ENCODE measurements at regions not wholly inside any gene's neighbourhood (a gene's known extent, or its start where the extent isn't known, plus 50 kb on each side); places are given as distances from the start of the nearest gene placed in this dataset.

GRCh38 chrX:3545901-3546300 is 167.5 kb downstream of the PRKX start:
- Histone ChIP-seq H2AFZ (ENCODE audit: insufficient read depth, low read depth, low read length, poor library complexity, severe bottlenecking) (no peak overlapping the region), H3K27ac (ENCODE audit: low read length in 2 of 2) (no peak overlapping the region), H4K20me1 (ENCODE audit: control insufficient read depth, insufficient read depth, low read length, poor library complexity, severe bottlenecking) (no peaks in the 10 kb centered on the region), H3K9me3 (ENCODE audit: control extremely low read depth in 1 of 3, control insufficient read depth in 2 of 3, insufficient read depth in 1 of 3, low read length in 2 of 3) (no peaks in the 10 kb centered on the region), H3K4me2 (replicated peaks; ENCODE audit: low read depth, low read length, poor library complexity, severe bottlenecking) (no peak overlapping the region), H3K36me3 (replicated peaks in 1 of 2; ENCODE audit: control extremely low read depth in 1 of 2, control insufficient read depth in 1 of 2, extremely low read depth in 1 of 2, insufficient read depth in 2 of 2, low read length in 1 of 2) (no peaks in the 10 kb centered on the region), H3K79me2 (ENCODE audit: control insufficient read depth, insufficient read depth, low read length) (no peaks in the 10 kb centered on the region), H3K4me3 (ENCODE audit: control extremely low read depth in 1 of 5, extremely low read depth in 1 of 5, insufficient read depth in 1 of 5, low read depth in 2 of 5, low read length in 4 of 5) (no peak overlapping the region), H3K27me3 (replicated peaks in 1 of 4; ENCODE audit: control extremely low read depth in 1 of 4, control insufficient read depth in 3 of 4, insufficient read depth in 4 of 4, low read length in 3 of 4) (no peaks in the 10 kb centered on the region), H3K4me1 (ENCODE audit: control insufficient read depth in 2 of 2, insufficient read depth in 2 of 2, low read length in 2 of 2) (no peaks in the 10 kb centered on the region), H3K9ac (ENCODE audit: low read length) (no peak overlapping the region)
- peaks cover 4% of the 10 kb centered on the region for H3K27me3 Mint-ChIP-seq
- H3K4me1 Mint-ChIP-seq = no peaks in the 10 kb centered on the region
- no peak overlapping the region for H3K27ac Mint-ChIP-seq
- no peak overlapping the region for H3K4me3 Mint-ChIP-seq
- DNase-seq (no peak), ATAC-seq (ENCODE audit: low read depth) (no peak)
- H3K9me3 Mint-ChIP-seq (ENCODE audit: insufficient read depth) = peaks cover 8% of the 10 kb centered on the region
- intact Hi-C loops (cut with micrococcal nuclease) = no loop called here
- ChIA-PET CTCF (no interaction called here), POLR2A (no interaction called here)
- no peak for TF ChIP-seq CTCF (IDR thresholded peaks at IDR 0.05)
- TF ChIP-seq EZH2 (IDR thresholded peaks at IDR 0.05; ENCODE audit: borderline replicate concordance, insufficient read depth, low read depth, low read length, poor library complexity, severe bottlenecking) = no peak
- WGBS (ENCODE audit: insufficient coverage) = 75% methylated on average over 4 of the region's 5 CpGs

GRCh38 chrX:3541336-3541735 is 172.1 kb downstream of the PRKX start:
- H3K27ac Mint-ChIP-seq = no peak overlapping the region
- no peaks in the 10 kb centered on the region for H3K9me3 ChIP-seq (ENCODE audit: control extremely low read depth in 1 of 3, control insufficient read depth in 2 of 3, insufficient read depth in 1 of 3, low read length in 2 of 3)
- ATAC-seq (ENCODE audit: low read depth) (no peak), DNase-seq (no peak)
- H2AFZ ChIP-seq (ENCODE audit: insufficient read depth, low read depth, low read length, poor library complexity, severe bottlenecking) = no peak overlapping the region
- H3K4me3 ChIP-seq (ENCODE audit: control extremely low read depth in 1 of 5, extremely low read depth in 1 of 5, insufficient read depth in 1 of 5, low read depth in 2 of 5, low read length in 4 of 5) = no peak overlapping the region
- no CpG with 5 or more reads among the region's 2 CpGs for WGBS (ENCODE audit: insufficient coverage)
- intact Hi-C loops (cut with micrococcal nuclease) = no loop called here
- H3K4me1 ChIP-seq (ENCODE audit: control insufficient read depth in 2 of 2, insufficient read depth in 2 of 2, low read length in 2 of 2) = no peaks in the 10 kb centered on the region
- no peaks in the 10 kb centered on the region for H3K27me3 Mint-ChIP-seq
- no peak for TF ChIP-seq EZH2 (IDR thresholded peaks at IDR 0.05; ENCODE audit: borderline replicate concordance, insufficient read depth, low read depth, low read length, poor library complexity, severe bottlenecking)
- TF ChIP-seq CTCF (IDR thresholded peaks at IDR 0.05) = no peak
- no peaks in the 10 kb centered on the region for H4K20me1 ChIP-seq (ENCODE audit: control insufficient read depth, insufficient read depth, low read length, poor library complexity, severe bottlenecking)
- ChIA-PET CTCF (no interaction called here), POLR2A (no interaction called here)
- H3K27ac ChIP-seq (ENCODE audit: low read length in 2 of 2) = no peak overlapping the region
- H3K4me2 ChIP-seq (replicated peaks; ENCODE audit: low read depth, low read length, poor library complexity, severe bottlenecking) = no peak overlapping the region
- H3K4me3 Mint-ChIP-seq = no peak overlapping the region
- H3K9ac ChIP-seq (ENCODE audit: low read length) = no peak overlapping the region
- no peaks in the 10 kb centered on the region for H3K4me1 Mint-ChIP-seq
- peaks cover 8% of the 10 kb centered on the region for H3K9me3 Mint-ChIP-seq (ENCODE audit: insufficient read depth)
- no peaks in the 10 kb centered on the region for H3K79me2 ChIP-seq (ENCODE audit: control insufficient read depth, insufficient read depth, low read length)
- H3K27me3 ChIP-seq (replicated peaks in 1 of 4; ENCODE audit: control extremely low read depth in 1 of 4, control insufficient read depth in 3 of 4, insufficient read depth in 4 of 4, low read length in 3 of 4) = no peaks in the 10 kb centered on the region
- no peaks in the 10 kb centered on the region for H3K36me3 ChIP-seq (replicated peaks in 1 of 2; ENCODE audit: control extremely low read depth in 1 of 2, control insufficient read depth in 1 of 2, extremely low read depth in 1 of 2, insufficient read depth in 2 of 2, low read length in 1 of 2)
